ENCODE measurements at regions not wholly inside any gene's neighbourhood (a gene's known extent, or its start where the extent isn't known, plus 50 kb on each side); places are given as distances from the start of the nearest gene placed in this dataset.

- ATAC-seq (ENCODE audit: low read depth in 2 of 2) (no peak), DNase-seq (no peak)
- Histone ChIP-seq H3K4me3 (ENCODE audit: low read depth, low read length) (no peak overlapping the region), H3K9me3 (ENCODE audit: control insufficient read depth in 2 of 2, low read length in 2 of 2) (peaks cover 0 to 1% of the 10 kb centered on the region in 2 experiments), H3K36me3 (ENCODE audit: control insufficient read depth, insufficient read depth, low read length) (no peaks in the 10 kb centered on the region), H3K4me1 (ENCODE audit: control insufficient read depth, insufficient read depth, low read length, poor library complexity, severe bottlenecking) (no peaks in the 10 kb centered on the region), H3K27me3 (ENCODE audit: control insufficient read depth, insufficient read depth, low read length) (peaks cover 7% of the 10 kb centered on the region), H3K27ac (ENCODE audit: insufficient read depth, low read length, poor library complexity, severe bottlenecking) (no peak overlapping the region)
- Mint-ChIP-seq H3K4me1 (peaks cover 0 to 4% (median 0%) of the 10 kb centered on the region in 4 donors), H3K27ac (no peak overlapping the region), H3K36me3 (no peaks in the 10 kb centered on the region), H3K27me3 (peaks cover 5% of the 10 kb centered on the region), H3K9me3 (peaks cover 0 to 2% (median 0%) of the 10 kb centered on the region in 7 donors), H3K4me3 (no peak overlapping the region)
Observed at GRCh38 chr1:47590523-47591225, 152.8 kb downstream of the FOXD2 start.

GRCh38 chr1:47591801-47592200, 154.0 kb downstream of the FOXD2 start:
- H3K27me3 Mint-ChIP-seq: peaks cover 4% of the 10 kb centered on the region
- H3K9me3 Mint-ChIP-seq: peaks cover 0 to 3% (median 0%) of the 10 kb centered on the region in 7 donors
- H3K27ac ChIP-seq (ENCODE audit: insufficient read depth, low read length, poor library complexity, severe bottlenecking): no peak overlapping the region
- peaks cover 0 to 4% (median 0%) of the 10 kb centered on the region in 4 donors for H3K4me1 Mint-ChIP-seq
- H3K4me3 Mint-ChIP-seq: no peak overlapping the region
- no peaks in the 10 kb centered on the region for H3K4me1 ChIP-seq (ENCODE audit: control insufficient read depth, insufficient read depth, low read length, poor library complexity, severe bottlenecking)
- peaks cover 7% of the 10 kb centered on the region for H3K27me3 ChIP-seq (ENCODE audit: control insufficient read depth, insufficient read depth, low read length)
- H3K36me3 Mint-ChIP-seq: no peaks in the 10 kb centered on the region
- peaks cover 0 to 1% of the 10 kb centered on the region in 2 experiments for H3K9me3 ChIP-seq (ENCODE audit: control insufficient read depth in 2 of 2, low read length in 2 of 2)
- DNase-seq: no peak
- no peak overlapping the region for H3K27ac Mint-ChIP-seq
- no peak for ATAC-seq (ENCODE audit: low read depth in 2 of 2)
- no peak overlapping the region for H3K4me3 ChIP-seq (ENCODE audit: low read depth, low read length)
- H3K36me3 ChIP-seq (ENCODE audit: control insufficient read depth, insufficient read depth, low read length): no peaks in the 10 kb centered on the region

GRCh38 chr1:47592296-47593012, 154.6 kb downstream of the FOXD2 start:
- DNase-seq (no peak), ATAC-seq (ENCODE audit: low read depth in 2 of 2) (no peak)
- peak overlapping the region in 1 of 4 donors; percentile 69 for H3K4me3 Mint-ChIP-seq
- Histone ChIP-seq H3K27ac (ENCODE audit: insufficient read depth, low read length, poor library complexity, severe bottlenecking) (no peak overlapping the region), H3K9me3 (ENCODE audit: control insufficient read depth in 2 of 2, low read length in 2 of 2) (peaks cover 0 to 1% of the 10 kb centered on the region in 2 experiments), H3K36me3 (ENCODE audit: control insufficient read depth, insufficient read depth, low read length) (no peaks in the 10 kb centered on the region), H3K27me3 (ENCODE audit: control insufficient read depth, insufficient read depth, low read length) (peaks cover 7% of the 10 kb centered on the region), H3K4me1 (ENCODE audit: control insufficient read depth, insufficient read depth, low read length, poor library complexity, severe bottlenecking) (no peaks in the 10 kb centered on the region), H3K4me3 (ENCODE audit: low read depth, low read length) (no peak overlapping the region)
- peaks cover 4% of the 10 kb centered on the region for H3K27me3 Mint-ChIP-seq
- H3K9me3 Mint-ChIP-seq: peaks cover 0 to 3% (median 0%) of the 10 kb centered on the region in 7 donors
- H3K36me3 Mint-ChIP-seq: no peaks in the 10 kb centered on the region
- H3K27ac Mint-ChIP-seq: no peak overlapping the region
- peaks cover 0 to 4% (median 0%) of the 10 kb centered on the region in 4 donors for H3K4me1 Mint-ChIP-seq

- no peak for DNase-seq
- Mint-ChIP-seq H3K36me3 (no peaks in the 10 kb centered on the region), H3K4me1 (peaks cover 0 to 4% (median 0%) of the 10 kb centered on the region in 4 donors), H3K27ac (no peak overlapping the region), H3K4me3 (no peak overlapping the region), H3K9me3 (peaks cover 0 to 3% (median 0%) of the 10 kb centered on the region in 7 donors), H3K27me3 (peaks cover 4% of the 10 kb centered on the region)
- Histone ChIP-seq H3K36me3 (ENCODE audit: control insufficient read depth, insufficient read depth, low read length) (no peaks in the 10 kb centered on the region), H3K4me1 (ENCODE audit: control insufficient read depth, insufficient read depth, low read length, poor library complexity, severe bottlenecking) (no peaks in the 10 kb centered on the region), H3K27ac (ENCODE audit: insufficient read depth, low read length, poor library complexity, severe bottlenecking) (no peak overlapping the region), H3K9me3 (ENCODE audit: control insufficient read depth in 2 of 2, low read length in 2 of 2) (peaks cover 0 to 1% of the 10 kb centered on the region in 2 experiments), H3K4me3 (ENCODE audit: low read depth, low read length) (no peak overlapping the region), H3K27me3 (ENCODE audit: control insufficient read depth, insufficient read depth, low read length) (peaks cover 7% of the 10 kb centered on the region)
- no peak for ATAC-seq (ENCODE audit: low read depth in 2 of 2)
Observed at GRCh38 chr1:47593013-47593568, 155.2 kb downstream of the FOXD2 start.

GRCh38 chr1:47593598-47594285, 155.9 kb downstream of the FOXD2 start:
- DNase-seq: no peak
- Histone ChIP-seq H3K4me3 (ENCODE audit: low read depth, low read length) (no peak overlapping the region), H3K9me3 (ENCODE audit: control insufficient read depth in 2 of 2, low read length in 2 of 2) (peaks cover 0 to 1% of the 10 kb centered on the region in 2 experiments), H3K27ac (ENCODE audit: insufficient read depth, low read length, poor library complexity, severe bottlenecking) (no peak overlapping the region), H3K4me1 (ENCODE audit: control insufficient read depth, insufficient read depth, low read length, poor library complexity, severe bottlenecking) (no peaks in the 10 kb centered on the region), H3K36me3 (ENCODE audit: control insufficient read depth, insufficient read depth, low read length) (no peaks in the 10 kb centered on the region), H3K27me3 (ENCODE audit: control insufficient read depth, insufficient read depth, low read length) (peaks cover 7% of the 10 kb centered on the region)
- no peak overlapping the region for H3K4me3 Mint-ChIP-seq
- ATAC-seq (ENCODE audit: low read depth in 2 of 2): no peak
- H3K4me1 Mint-ChIP-seq: peaks cover 0 to 4% (median 0%) of the 10 kb centered on the region in 4 donors
- peaks cover 4% of the 10 kb centered on the region for H3K27me3 Mint-ChIP-seq
- peaks cover 0 to 3% (median 0%) of the 10 kb centered on the region in 7 donors for H3K9me3 Mint-ChIP-seq
- no peaks in the 10 kb centered on the region for H3K36me3 Mint-ChIP-seq
- no peak overlapping the region for H3K27ac Mint-ChIP-seq

- DNase-seq (no peak), ATAC-seq (ENCODE audit: low read depth in 2 of 2) (no peak)
- H3K36me3 ChIP-seq (ENCODE audit: control insufficient read depth, insufficient read depth, low read length): no peaks in the 10 kb centered on the region
- no peak overlapping the region for H3K27ac ChIP-seq (ENCODE audit: insufficient read depth, low read length, poor library complexity, severe bottlenecking)
- Mint-ChIP-seq H3K4me3 (no peak overlapping the region), H3K27ac (no peak overlapping the region), H3K9me3 (peaks cover 0 to 8% (median 3%) of the 10 kb centered on the region in 7 donors), H3K36me3 (no peaks in the 10 kb centered on the region), H3K4me1 (peaks cover 0 to 4% (median 0%) of the 10 kb centered on the region in 4 donors), H3K27me3 (peaks cover 4% of the 10 kb centered on the region)
- H3K4me3 ChIP-seq (ENCODE audit: low read depth, low read length): no peak overlapping the region
- peaks cover 7% of the 10 kb centered on the region for H3K27me3 ChIP-seq (ENCODE audit: control insufficient read depth, insufficient read depth, low read length)
- H3K4me1 ChIP-seq (ENCODE audit: control insufficient read depth, insufficient read depth, low read length, poor library complexity, severe bottlenecking): no peaks in the 10 kb centered on the region
- peaks cover 0 to 4% of the 10 kb centered on the region in 2 experiments for H3K9me3 ChIP-seq (ENCODE audit: control insufficient read depth in 2 of 2, low read length in 2 of 2)
Observed at GRCh38 chr1:47594627-47595026, 156.8 kb downstream of the FOXD2 start.

GRCh38 chr1:47596328-47596727, 158.5 kb downstream of the FOXD2 start:
- DNase-seq (no peak), ATAC-seq (ENCODE audit: low read depth in 2 of 2) (no peak)
- Mint-ChIP-seq H3K4me3 (no peak overlapping the region), H3K27ac (no peak overlapping the region), H3K9me3 (peaks cover 0 to 17% (median 3%) of the 10 kb centered on the region in 7 donors), H3K27me3 (peaks cover 8% of the 10 kb centered on the region), H3K36me3 (no peaks in the 10 kb centered on the region), H3K4me1 (peaks cover 0 to 4% (median 0%) of the 10 kb centered on the region in 4 donors)
- H3K9me3 ChIP-seq (ENCODE audit: control insufficient read depth in 2 of 2, low read length in 2 of 2): peaks cover 0 to 10% of the 10 kb centered on the region in 2 experiments
- no peaks in the 10 kb centered on the region for H3K36me3 ChIP-seq (ENCODE audit: control insufficient read depth, insufficient read depth, low read length)
- H3K27ac ChIP-seq (ENCODE audit: insufficient read depth, low read length, poor library complexity, severe bottlenecking): no peak overlapping the region
- no peaks in the 10 kb centered on the region for H3K4me1 ChIP-seq (ENCODE audit: control insufficient read depth, insufficient read depth, low read length, poor library complexity, severe bottlenecking)
- no peak overlapping the region for H3K4me3 ChIP-seq (ENCODE audit: low read depth, low read length)
- H3K27me3 ChIP-seq (ENCODE audit: control insufficient read depth, insufficient read depth, low read length): peaks cover 7% of the 10 kb centered on the region

All from CD4-positive, CD25-positive, alpha-beta regulatory T cell (primary cell).